H1 (cell line): ENCODE measurements at regions not wholly inside any gene's neighbourhood (a gene's known extent, or its start where the extent isn't known, plus 50 kb on each side); places are given as distances from the start of the nearest gene placed in this dataset.

Experiments used
- CTCF ChIA-PET: fragments of 300-600 bp; sonication (Branson Sonifier 250); formaldehyde crosslinking; loops from one replicate; lab custom pipeline; 2021; ENCODE audit not compliant: partially characterized antibody; lab: Charles Lee
- POLR2A ChIA-PET: fragments of 300-600 bp; sonication (Branson Sonifier 250); formaldehyde crosslinking; loops from one replicate; lab custom pipeline; 2021; ENCODE audit warnings: inconsistent platforms; ENCODE audit not compliant: partially characterized antibody; lab: Charles Lee
- DNase-seq, 2 experiments: peaks; one replicate each; pipeline versions ENCODE4 v3.0.0 to v3.0.0-alpha.2; 2010 to 2022; ENCODE audit warnings: low spot score in 2 of 2, low read depth in 1 of 2, mixed read lengths in 1 of 2
- FAIRE-seq: peaks from 2 replicates; lab custom pipeline; 2011; peaks lifted over from hg19 to GRCh38; lab: Jason Lieb, UNC
- H2AFZ ChIP-seq: 2 replicates; pipeline ENCODE4 v1.8.1; 2012; ENCODE audit warnings: low read length, inconsistent platforms
- H2AK5ac ChIP-seq: 2 replicates; pipeline ENCODE4 v1.6.1; 2013; ENCODE audit warnings: low read depth, low read length
- H2BK120ac ChIP-seq: replicated peaks from 2 replicates; pipeline ENCODE3; 2013; ENCODE audit warnings: low read depth, low read length, inconsistent platforms
- H2BK12ac ChIP-seq: 2 replicates; pipeline ENCODE4 v1.6.1; 2013; ENCODE audit warnings: low read depth, low read length
- H2BK15ac ChIP-seq: 2 replicates; pipeline ENCODE4 v1.6.1; 2013; ENCODE audit warnings: low read length
- H2BK20ac ChIP-seq: 2 replicates; pipeline ENCODE4 v1.6.1; 2013; ENCODE audit warnings: low read length
- H2BK5ac ChIP-seq: 2 replicates; pipeline ENCODE4 v1.6.1; 2013; ENCODE audit warnings: low read depth, low read length
- H3K14ac ChIP-seq: 2 replicates; pipeline ENCODE4 v1.6.1; 2013; ENCODE audit warnings: inconsistent platforms; ENCODE audit not compliant: insufficient read length
- H3K18ac ChIP-seq: 2 replicates; pipeline ENCODE4 v1.6.1; 2013; ENCODE audit warnings: low read length; ENCODE audit errors: extremely low read depth
- H3K23ac ChIP-seq: 2 replicates; pipeline ENCODE4 v1.6.1; 2013; ENCODE audit warnings: inconsistent platforms; ENCODE audit not compliant: insufficient read length
- H3K23me2 ChIP-seq: 2 replicates; pipeline ENCODE4 v1.6.1; 2013; ENCODE audit warnings: low read depth, low read length
- H3K27ac ChIP-seq: 2 replicates; pipeline ENCODE4 v1.6.1; 2011; ENCODE audit warnings: low read depth, low read length, inconsistent platforms
- H3K27me3 ChIP-seq, 4 experiments: replicated peaks in 1 of 4; 1 replicate in 1 of 4; 2 replicates in 3 of 4; pipeline versions ENCODE4 v1.6.1 to v1.8.1; 2011 to 2013; ENCODE audit warnings: low read length in 3 of 4, mild to moderate bottlenecking in 3 of 4, inconsistent platforms in 2 of 4, mixed read lengths in 2 of 4, moderate library complexity in 1 of 4; ENCODE audit not compliant: control insufficient read depth in 3 of 4, insufficient read depth in 3 of 4; ENCODE audit errors: extremely low read depth in 1 of 4
- H3K36me3 ChIP-seq, 4 experiments: 2 replicates each; pipeline versions ENCODE4 v1.6.1 to v1.8.1; 2011 to 2013; ENCODE audit warnings: mild to moderate bottlenecking in 4 of 4, low read length in 3 of 4, moderate library complexity in 2 of 4, control low read depth in 1 of 4, inconsistent platforms in 1 of 4; ENCODE audit not compliant: insufficient read depth in 4 of 4, control insufficient read depth in 2 of 4
- H3K4ac ChIP-seq: replicated peaks from 2 replicates; pipeline ENCODE3; 2013; ENCODE audit warnings: low read length, low read depth, mixed read lengths, inconsistent platforms; ENCODE audit not compliant: insufficient read length
- H3K4me1 ChIP-seq, 4 experiments: replicated peaks in 1 of 4; 1 replicate in 1 of 4; 2 replicates in 3 of 4; pipeline versions ENCODE4 v1.6.1 to v1.8.1; 2011 to 2013; ENCODE audit warnings: low read length in 3 of 4, inconsistent platforms in 2 of 4, mixed read lengths in 1 of 4; ENCODE audit not compliant: insufficient read depth in 4 of 4, control insufficient read depth in 3 of 4
- H3K4me2 ChIP-seq, 2 experiments: 2 replicates each; pipeline versions ENCODE4 v1.6.1 to v1.8.1; 2011 to 2013; ENCODE audit warnings: low read depth in 2 of 2, low read length in 2 of 2, control low read depth in 1 of 2, inconsistent platforms in 1 of 2, mild to moderate bottlenecking in 1 of 2; ENCODE audit not compliant: insufficient read depth in 1 of 2
- H3K4me3 ChIP-seq, 4 experiments: fragments of 200-600, 300-600 bp in 1 of 4; sonication (generic), shearing (Covaris generic), sonication (Bioruptor Twin) in 1 of 4; 2 replicates each; pipeline versions ENCODE4 v1.5.1 to v1.8.1; 2011 to 2016; ENCODE audit warnings: low read length in 4 of 4, low read depth in 3 of 4, control low read depth in 2 of 4, inconsistent platforms in 2 of 4, mild to moderate bottlenecking in 2 of 4, mixed read lengths in 1 of 4, moderate library complexity in 1 of 4; ENCODE audit not compliant: insufficient read depth in 2 of 4; ENCODE audit errors: extremely low read depth in 1 of 4
- H3K56ac ChIP-seq: replicated peaks from 2 replicates; pipeline ENCODE3; 2013; ENCODE audit warnings: low read depth, mild to moderate bottlenecking, mixed read lengths, low read length, inconsistent platforms; ENCODE audit not compliant: insufficient read length
- H3K79me1 ChIP-seq: 2 replicates; pipeline ENCODE4 v1.6.1; 2013; ENCODE audit warnings: low read depth, low read length, control low read depth
- H3K79me2 ChIP-seq, 2 experiments: 2 replicates each; pipeline versions ENCODE4 v1.6.1 to v1.8.1; 2012 to 2013; ENCODE audit warnings: low read length in 2 of 2, mild to moderate bottlenecking in 2 of 2, inconsistent platforms in 1 of 2; ENCODE audit not compliant: insufficient read depth in 2 of 2, control insufficient read depth in 1 of 2
- H3K9ac ChIP-seq, 4 experiments: replicated peaks in 1 of 4; 1 replicate in 1 of 4; 2 replicates in 3 of 4; pipeline versions ENCODE4 v1.6.1 to v1.8.1; 2011 to 2013; ENCODE audit warnings: low read depth in 3 of 4, low read length in 3 of 4, control low read depth in 2 of 4, mild to moderate bottlenecking in 2 of 4, moderate library complexity in 2 of 4, inconsistent platforms in 1 of 4; ENCODE audit errors: extremely low read depth in 1 of 4
- H3K9me3 ChIP-seq, 2 experiments: 2 replicates each; pipeline versions ENCODE4 v1.6.1 to v1.8.1; 2012 to 2013; ENCODE audit warnings: mild to moderate bottlenecking in 2 of 2, moderate library complexity in 2 of 2, control low read depth in 1 of 2, inconsistent platforms in 1 of 2, low read depth in 1 of 2, low read length in 1 of 2, mixed read lengths in 1 of 2; ENCODE audit not compliant: insufficient read depth in 2 of 2
- H4K20me1 ChIP-seq, 2 experiments: replicated peaks in 1 of 2; 2 replicates each; pipeline versions ENCODE3 to v1.8.1; 2011 to 2013; ENCODE audit warnings: inconsistent platforms in 2 of 2, low read length in 2 of 2, mild to moderate bottlenecking in 1 of 2; ENCODE audit not compliant: insufficient read depth in 2 of 2, control insufficient read depth in 1 of 2
- H4K5ac ChIP-seq: 2 replicates; pipeline ENCODE4 v1.6.1; 2013; ENCODE audit warnings: low read length, low read depth, mixed read lengths, inconsistent platforms; ENCODE audit not compliant: insufficient read length
- H4K8ac ChIP-seq: 2 replicates; pipeline ENCODE4 v1.8.0; 2013; ENCODE audit warnings: mild to moderate bottlenecking, moderate library complexity, low read length, inconsistent platforms; ENCODE audit not compliant: insufficient read depth; ENCODE audit errors: extremely low read depth
- H4K91ac ChIP-seq: replicated peaks from 2 replicates; pipeline ENCODE3; 2013; ENCODE audit warnings: low read length, mixed read lengths, inconsistent platforms; ENCODE audit not compliant: insufficient read length
- CTCF ChIP-seq, 3 experiments: IDR thresholded peaks; 1 replicate in 2 of 3; 2 replicates in 1 of 3; pipeline versions ENCODE4 v1.5.1 to v1.6.1; 2011; ENCODE audit warnings: low read length in 3 of 3, mild to moderate bottlenecking in 3 of 3, inconsistent platforms in 2 of 3, low read depth in 1 of 3, moderate library complexity in 1 of 3; ENCODE audit not compliant: insufficient read depth in 1 of 3; ENCODE audit errors: control extremely low read depth in 1 of 3
- GABPA ChIP-seq: IDR thresholded peaks from 2 replicates; pipeline ENCODE4 v1.6.1; 2011; ENCODE audit warnings: mild to moderate bottlenecking, low read length, moderate library complexity, borderline replicate concordance; ENCODE audit not compliant: insufficient read depth
- MAFK ChIP-seq: IDR thresholded peaks from 2 replicates; pipeline ENCODE4 v1.6.1; 2012; ENCODE audit warnings: low read depth, mild to moderate bottlenecking, improper control_type of control experiment, low read length
- MAX ChIP-seq: IDR thresholded peaks from 2 replicates; pipeline ENCODE4 v1.6.1; 2012; ENCODE audit warnings: inconsistent platforms
- POU5F1 ChIP-seq: IDR thresholded peaks from 2 replicates; pipeline ENCODE4 v1.6.1; 2011; ENCODE audit warnings: low read depth, mild to moderate bottlenecking, low read length, moderate library complexity
- RFX5 ChIP-seq: IDR thresholded peaks from 2 replicates; pipeline ENCODE4 v1.6.1; 2011; ENCODE audit warnings: low read depth, low read length, improper control_type of control experiment, borderline replicate concordance
- RNF2 ChIP-seq: fragments of 200-900, 300-1000 bp; sonication (generic); IDR thresholded peaks from 2 replicates; pipeline ENCODE4 v1.7.1; 2016; ENCODE audit warnings: borderline replicate concordance, low read depth, mild to moderate bottlenecking, antibody characterized with exemption, low read length; ENCODE audit not compliant: poor library complexity, severe bottlenecking; ENCODE audit errors: missing control alignments
- SIRT6 ChIP-seq: IDR thresholded peaks from one replicate; pipeline ENCODE4 v1.7.1; 2012; ENCODE audit warnings: low read length, inconsistent platforms
- SUZ12 ChIP-seq: fragments of 200-600 bp; sonication (generic); IDR thresholded peaks from 2 replicates; pipeline ENCODE4 v1.6.1; 2012; ENCODE audit warnings: mild to moderate bottlenecking, inconsistent platforms, low read length, moderate library complexity, mixed read lengths
- TEAD4 ChIP-seq: IDR thresholded peaks from 2 replicates; pipeline ENCODE4 v1.6.1; 2012; ENCODE audit warnings: low read depth, low read length, inconsistent platforms, mixed read lengths
- WGBS, 2 experiments: shearing (Covaris generic) in 1 of 2; methylation state at CpG; one replicate each; pipeline versions ENCODE4 v1.1.6 to v1.1.7; 2013 to 2015; ENCODE audit warnings: low lambda C conversion rate in 2 of 2, mixed read lengths in 2 of 2, inconsistent platforms in 1 of 2, low coverage in 1 of 2, missing lambda C conversion rate in 1 of 2; ENCODE audit not compliant: insufficient replicate concordance in 2 of 2, insufficient coverage in 1 of 2, insufficient read length in 1 of 2; ENCODE audit errors: extremely low coverage in 1 of 2, missing lambda C conversion rate in 1 of 2; 5-methylcytosine and 5-hydroxymethylcytosine counted together
- TF ChIP-seq, protein P1 (sequence below): IDR thresholded peaks from 2 replicates; pipeline ENCODE4 v1.6.1; 2011; ENCODE audit warnings: low read depth, mild to moderate bottlenecking, low read length; ENCODE audit not compliant: insufficient read depth

GRCh38 chr2:114175507-114175906, 266.9 kb upstream of the DPP10 start:
- DNase-seq: no peak
- Histone ChIP-seq H3K9ac (no peak overlapping the region), H2BK12ac (no peak overlapping the region), H2AK5ac (no peak overlapping the region), H3K4me3 (no peak overlapping the region), H3K23me2 (no peaks in the 10 kb centered on the region), H2BK120ac (no peak overlapping the region), H3K4ac (no peak overlapping the region), H3K56ac (no peak overlapping the region), H4K8ac (no peak overlapping the region), H2AFZ (no peak overlapping the region), H3K14ac (no peak overlapping the region), H4K20me1 (no peaks in the 10 kb centered on the region), H2BK20ac (no peak overlapping the region), H3K27me3 (no peaks in the 10 kb centered on the region), H2BK5ac (no peak overlapping the region), H3K9me3 (no peaks in the 10 kb centered on the region), H2BK15ac (no peak overlapping the region), H3K36me3 (no peaks in the 10 kb centered on the region), H3K27ac (no peak overlapping the region), H4K5ac (no peak overlapping the region), H3K4me1 (no peaks in the 10 kb centered on the region), H4K91ac (no peak overlapping the region), H3K79me2 (no peaks in the 10 kb centered on the region), H3K79me1 (no peaks in the 10 kb centered on the region), H3K18ac (no peak overlapping the region), H3K23ac (no peak overlapping the region), H3K4me2 (no peak overlapping the region)
- FAIRE-seq: no peak
- ChIA-PET POLR2A (no interaction called here), CTCF (interaction anchor here (1.1 to 1.4 kb wide), 3 partner anchors 15 to 369 kb away, joined by 3 read pairs; no protein-coding TSS in a partner anchor)
- WGBS, 2 experiments: 88% methylated on average over 1 of the region's 1 CpG; no CpG with 5 or more reads in 1 of the 2 experiments
- no peak for TF ChIP-seq TEAD4
- TF ChIP-seq GABPA: no peak
- TF ChIP-seq SIRT6: no peak
- no peak for TF ChIP-seq POU5F1
- TF ChIP-seq RFX5: no peak
- no peak for TF ChIP-seq RNF2
- TF ChIP-seq MAFK: no peak
- TF ChIP-seq CTCF (IDR thresholded peaks at IDR 0.05; ENCODE audit: control extremely low read depth in 1 of 3, insufficient read depth in 1 of 3, low read depth in 1 of 3, low read length in 3 of 3): no peak
- TF ChIP-seq MAX: no peak
- no peak for TF ChIP-seq SUZ12
- TF ChIP-seq, protein P1, sequence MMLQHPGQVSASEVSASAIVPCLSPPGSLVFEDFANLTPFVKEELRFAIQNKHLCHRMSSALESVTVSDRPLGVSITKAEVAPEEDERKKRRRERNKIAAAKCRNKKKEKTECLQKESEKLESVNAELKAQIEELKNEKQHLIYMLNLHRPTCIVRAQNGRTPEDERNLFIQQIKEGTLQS: no peak
